Heart right ventricle (tissue), 16 donors: ENCODE measurements at regions not wholly inside any gene's neighbourhood (a gene's known extent, or its start where the extent isn't known, plus 50 kb on each side); places are given as distances from the start of the nearest gene placed in this dataset.

Source experiments
- ATAC-seq, 8 donors: fragments of 200-7000 bp; cut with Tn5 transposase; one replicate each; pipeline ENCODE4 v1.9.1; 2020; ENCODE audit warnings: mild to moderate bottlenecking in 8 of 8, moderate library complexity in 8 of 8, moderate number of reproducible peaks in 1 of 8
- DNase-seq, 2 donors: peaks; one replicate each; pipeline ENCODE4 v3.0.0-alpha.2; 2020
- H3K27ac ChIP-seq, 10 donors: fragments of 200-600 bp; sonication (generic) in 2 of 10; one replicate each; pipeline versions ENCODE4 v1.5.0 to v1.8.0; 2020 to 2022; ENCODE audit warnings: mild to moderate bottlenecking in 3 of 10
- H3K27me3 ChIP-seq, 7 donors: fragments of 200-600 bp; one replicate each; pipeline ENCODE4 v1.8.0; 2021 to 2022; ENCODE audit warnings: mild to moderate bottlenecking in 2 of 7
- H3K36me3 ChIP-seq, 9 donors: fragments of 200-600 bp; sonication (generic) in 1 of 9; one replicate each; pipeline versions ENCODE4 v1.5.0 to v1.8.0; 2020 to 2022; ENCODE audit warnings: mild to moderate bottlenecking in 2 of 9
- H3K4me1 ChIP-seq, 9 donors: fragments of 200-600 bp; sonication (generic) in 1 of 9; one replicate each; pipeline versions ENCODE4 v1.5.0 to v1.8.0; 2020 to 2022; ENCODE audit warnings: mild to moderate bottlenecking in 4 of 9
- H3K4me3 ChIP-seq, 10 donors: fragments of 200-600 bp; sonication (generic) in 2 of 10; one replicate each; pipeline versions ENCODE4 v1.5.0 to v1.8.0; 2020 to 2022; ENCODE audit warnings: mild to moderate bottlenecking in 7 of 10, moderate library complexity in 2 of 10
- H3K9me3 ChIP-seq, 11 donors: fragments of 200-600 bp in 10 of 11; sonication (generic) in 2 of 11; one replicate each; pipeline versions ENCODE4 v1.5.0 to v1.8.0; 2013 to 2022; ENCODE audit warnings: mild to moderate bottlenecking in 2 of 11, control low read depth in 1 of 11, moderate library complexity in 1 of 11
- WGBS, 2 donors: extraction: QIAGEN DNeasy Blood & Tissue Kit; methylation state at CpG; one replicate each; pipeline ENCODE4 v1.1.7; 2013; ENCODE audit warnings: inconsistent platforms in 1 of 2; 5-methylcytosine and 5-hydroxymethylcytosine counted together
- intact Hi-C, 10 donors: fragments of 100-400 bp; cut with DNase I; formaldehyde crosslinking; loops; one replicate each; pipeline versions ENCODE4 v1.11.1 to v1.14.2; 2022
- TF ChIP-seq, protein P1 (sequence below), 9 donors: fragments of 200-600 bp; sonication (generic) in 2 of 9; IDR thresholded peaks; one replicate each; pipeline versions ENCODE4 v1.5.0 to v1.8.0; 2021 to 2022; ENCODE audit warnings: antibody characterized with exemption in 9 of 9, mild to moderate bottlenecking in 5 of 9, moderate library complexity in 1 of 9
- donor health status: Arrhythmogenic right ventricular cardiomyopathy.
- donor health status: ischemic (EF 13 %, LVEDD 7.1; RV severe dilation, severe dysfunction).
- donor health status: healthy with polysubstance abuse.
- donor health status: DM: no; HTN: yes; CAD: no.
- donor health status: DM: no; HTN: no; CAD: no.
- donor health status: ischemic (EF 25% LVEDD 6.9; RV normal size, moderate dysfunction).
- donor health status: ischemic (EF 25% LVEDD 5.7; RV mildly dilated, moderate dysfunction).
- donor health status: healthy.
- donor health status: DM: yes; HTN: yes; CAD: no.
- donor health status: Ischemic cardiomyopathy.
- donor health status: ischemic (EF 35%, LVEDD 5.7; RV mildly dilated, moderate dysfunction).
- donor health status: nonischemic (EF 11% LVEDD 7.7; RV severe dilation, severe dysfunction).
- donor health status: DM: yes; HTN: yes; CAD: no.
- donor health status: PGD.
- donor health status: ischemic (EF 29% LVEDD 5.4; RV normal size, mild dysfunction).
- donor health status: nonischemic (EF 23%, LVEDD 6.1; RV moderate dilation, normal function).

DNA sequence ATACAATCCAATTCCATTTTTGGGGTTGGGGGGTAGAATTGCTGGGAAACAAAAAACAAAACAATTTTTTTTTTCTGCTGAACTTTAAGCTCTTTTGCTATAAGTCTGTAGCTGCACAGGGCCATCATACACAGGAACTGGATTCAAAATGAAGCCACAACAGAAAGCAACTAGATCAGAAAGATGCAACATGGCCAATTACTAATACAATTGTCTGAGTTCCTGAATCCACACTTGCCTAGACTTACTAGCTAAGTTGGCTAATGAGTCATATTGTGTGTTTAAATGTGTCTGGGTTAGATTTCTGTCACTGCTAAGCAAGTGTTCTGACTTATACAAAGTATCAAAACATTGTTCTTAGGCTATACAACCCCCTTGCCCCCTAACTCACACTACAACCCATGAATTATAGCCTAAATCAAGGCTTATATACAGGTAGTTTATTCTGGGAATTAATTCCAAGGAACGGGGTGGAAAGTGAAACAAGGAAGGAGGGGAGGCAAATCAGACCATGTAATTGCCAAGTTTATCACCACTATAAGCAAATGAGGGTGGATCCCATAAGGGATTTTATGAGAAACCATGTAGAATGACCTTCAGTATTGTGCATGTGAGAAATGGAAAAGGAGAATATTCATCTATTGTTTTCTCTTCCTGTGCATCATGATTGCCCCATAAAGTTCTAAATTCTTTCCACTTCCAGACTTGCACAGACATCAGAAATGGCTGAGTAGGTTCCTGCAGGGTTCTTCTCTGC is 337.9 kb upstream of the SORCS1 start:
- Histone ChIP-seq H3K9me3 (peaks cover 0 to 15% (median 0%) of the 10 kb centered on the region in 11 donors), H3K4me1 (no peaks in the 10 kb centered on the region), H3K4me3 (no peak overlapping the region), H3K27me3 (no peaks in the 10 kb centered on the region), H3K27ac (no peak overlapping the region), H3K36me3 (no peaks in the 10 kb centered on the region)
- DNase-seq (no peak), ATAC-seq (no peak)
- intact Hi-C loops: no loop called here
- TF ChIP-seq, protein P1, sequence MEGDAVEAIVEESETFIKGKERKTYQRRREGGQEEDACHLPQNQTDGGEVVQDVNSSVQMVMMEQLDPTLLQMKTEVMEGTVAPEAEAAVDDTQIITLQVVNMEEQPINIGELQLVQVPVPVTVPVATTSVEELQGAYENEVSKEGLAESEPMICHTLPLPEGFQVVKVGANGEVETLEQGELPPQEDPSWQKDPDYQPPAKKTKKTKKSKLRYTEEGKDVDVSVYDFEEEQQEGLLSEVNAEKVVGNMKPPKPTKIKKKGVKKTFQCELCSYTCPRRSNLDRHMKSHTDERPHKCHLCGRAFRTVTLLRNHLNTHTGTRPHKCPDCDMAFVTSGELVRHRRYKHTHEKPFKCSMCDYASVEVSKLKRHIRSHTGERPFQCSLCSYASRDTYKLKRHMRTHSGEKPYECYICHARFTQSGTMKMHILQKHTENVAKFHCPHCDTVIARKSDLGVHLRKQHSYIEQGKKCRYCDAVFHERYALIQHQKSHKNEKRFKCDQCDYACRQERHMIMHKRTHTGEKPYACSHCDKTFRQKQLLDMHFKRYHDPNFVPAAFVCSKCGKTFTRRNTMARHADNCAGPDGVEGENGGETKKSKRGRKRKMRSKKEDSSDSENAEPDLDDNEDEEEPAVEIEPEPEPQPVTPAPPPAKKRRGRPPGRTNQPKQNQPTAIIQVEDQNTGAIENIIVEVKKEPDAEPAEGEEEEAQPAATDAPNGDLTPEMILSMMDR (IDR thresholded peaks at IDR 0.05): no peak
- WGBS, 2 donors: 56 to 73% methylated on average over 1 of the region's 1 CpG

DNA sequence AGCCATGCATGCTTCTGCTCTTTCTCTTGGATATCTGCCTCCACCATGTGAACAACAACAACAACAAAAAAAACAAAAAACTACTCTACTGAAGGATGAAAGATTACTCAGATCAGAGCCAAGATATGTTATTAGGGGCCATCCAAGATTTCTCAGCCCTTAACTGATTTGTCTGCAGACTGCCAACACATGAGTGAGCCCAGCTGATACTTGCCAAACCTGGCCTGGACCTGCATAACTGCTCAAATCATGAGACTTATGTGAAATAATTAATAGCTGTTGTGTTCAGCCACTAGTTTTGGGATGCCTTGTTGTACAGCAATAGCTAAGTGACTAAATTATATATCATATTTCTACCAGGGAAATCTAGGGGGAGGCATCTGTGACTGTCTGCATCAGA is 334.5 kb upstream of the SORCS1 start:
- intact Hi-C loops: no loop called here
- TF ChIP-seq, protein P1 (IDR thresholded peaks at IDR 0.05): no peak
- H3K9me3 ChIP-seq: peaks cover 0 to 13% (median 0%) of the 10 kb centered on the region in 11 donors

DNA sequence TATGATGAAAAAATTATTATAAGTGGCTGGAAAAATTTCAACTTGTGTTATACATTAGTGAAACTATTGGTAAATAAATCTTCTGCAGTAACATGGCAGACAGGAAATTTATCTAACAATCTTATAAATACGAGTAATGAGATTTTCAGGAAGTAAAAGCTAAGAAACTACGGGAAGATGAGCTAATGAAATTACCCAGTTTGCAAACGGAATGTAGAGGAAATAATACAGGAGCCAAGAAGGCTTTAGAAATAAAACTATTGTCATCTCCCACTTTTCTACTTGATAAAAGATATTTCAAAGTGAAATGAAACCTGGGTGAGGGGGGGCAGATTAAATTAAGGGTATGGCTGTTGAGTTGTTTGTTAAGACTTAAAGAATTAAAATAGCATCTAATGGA is 332.5 kb upstream of the SORCS1 start:
- Histone ChIP-seq H3K27me3 (no peaks in the 10 kb centered on the region), H3K9me3 (no peaks in the 10 kb centered on the region), H3K4me3 (no peak overlapping the region), H3K27ac (no peak overlapping the region), H3K4me1 (no peaks in the 10 kb centered on the region), H3K36me3 (no peaks in the 10 kb centered on the region)
- intact Hi-C loops: no loop called here
- TF ChIP-seq, protein P1 (IDR thresholded peaks at IDR 0.05): no peak
- WGBS, 2 donors: 57 to 63% methylated on average over 3 of the region's 3 CpGs
- DNase-seq (no peak), ATAC-seq (no peak)

More for the DNA sequence above, 334.5 kb upstream of the SORCS1 start:
- H3K4me3 ChIP-seq: no peak overlapping the region
- H3K4me1 ChIP-seq: no peaks in the 10 kb centered on the region
- H3K36me3 ChIP-seq: no peaks in the 10 kb centered on the region
- no peaks in the 10 kb centered on the region for H3K27me3 ChIP-seq
- ATAC-seq (no peak), DNase-seq (no peak)
- H3K27ac ChIP-seq: no peak overlapping the region

DNA sequence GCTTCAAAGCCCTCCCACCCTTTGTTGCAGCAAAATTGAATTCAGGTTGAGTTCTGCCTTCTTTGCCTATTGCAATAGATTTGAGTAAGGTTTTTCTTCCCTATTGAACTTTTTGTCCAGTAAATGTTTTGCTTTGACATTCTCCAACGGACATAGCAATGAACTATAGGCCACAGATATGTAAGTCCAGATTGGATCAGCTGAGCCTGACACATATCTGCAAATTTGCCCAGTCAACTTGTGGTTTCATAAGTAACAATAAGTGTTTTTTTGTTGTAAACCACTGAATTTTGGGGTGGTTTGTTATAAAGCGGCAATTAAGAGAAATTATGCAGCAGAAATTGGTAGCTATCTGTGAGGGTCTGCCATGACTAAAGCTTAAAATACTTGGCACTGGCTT is 332.1 kb upstream of the SORCS1 start:
- no peaks in the 10 kb centered on the region for H3K4me1 ChIP-seq
- no peak overlapping the region for H3K27ac ChIP-seq
- 54 to 80% methylated on average over 2 of the region's 2 CpGs for WGBS, 2 donors
- ATAC-seq (no peak), DNase-seq (no peak)
- no peaks in the 10 kb centered on the region for H3K36me3 ChIP-seq
- TF ChIP-seq, protein P1 (IDR thresholded peaks at IDR 0.05): no peak
- no peak overlapping the region for H3K4me3 ChIP-seq
- H3K9me3 ChIP-seq: no peaks in the 10 kb centered on the region
- no peaks in the 10 kb centered on the region for H3K27me3 ChIP-seq
- intact Hi-C loops: no loop called here
